Fibroblast of villous mesenchyme (primary cell): ENCODE measurements at regions not wholly inside any gene's neighbourhood (a gene's known extent, or its start where the extent isn't known, plus 50 kb on each side); places are given as distances from the start of the nearest gene placed in this dataset.

Source experiments
- DNase-seq: peaks from one replicate; pipeline ENCODE4 v3.0.0-alpha.2; 2010; ENCODE audit warnings: low read depth
- H3K4me3 ChIP-seq: 2 replicates; pipeline ENCODE4 v1.5.1; 2011; ENCODE audit warnings: low read depth, mild to moderate bottlenecking, low read length
- TF ChIP-seq, protein P1 (sequence below): IDR thresholded peaks from 2 replicates; pipeline ENCODE4 v1.5.1; 2012; ENCODE audit warnings: low read depth, mild to moderate bottlenecking, low read length; ENCODE audit not compliant: insufficient read depth

GRCh38 chr7:86963599-86964230 is 95.7 kb downstream of the ELAPOR2 start:
- DNase-seq, result no peak
- TF ChIP-seq, protein P1, sequence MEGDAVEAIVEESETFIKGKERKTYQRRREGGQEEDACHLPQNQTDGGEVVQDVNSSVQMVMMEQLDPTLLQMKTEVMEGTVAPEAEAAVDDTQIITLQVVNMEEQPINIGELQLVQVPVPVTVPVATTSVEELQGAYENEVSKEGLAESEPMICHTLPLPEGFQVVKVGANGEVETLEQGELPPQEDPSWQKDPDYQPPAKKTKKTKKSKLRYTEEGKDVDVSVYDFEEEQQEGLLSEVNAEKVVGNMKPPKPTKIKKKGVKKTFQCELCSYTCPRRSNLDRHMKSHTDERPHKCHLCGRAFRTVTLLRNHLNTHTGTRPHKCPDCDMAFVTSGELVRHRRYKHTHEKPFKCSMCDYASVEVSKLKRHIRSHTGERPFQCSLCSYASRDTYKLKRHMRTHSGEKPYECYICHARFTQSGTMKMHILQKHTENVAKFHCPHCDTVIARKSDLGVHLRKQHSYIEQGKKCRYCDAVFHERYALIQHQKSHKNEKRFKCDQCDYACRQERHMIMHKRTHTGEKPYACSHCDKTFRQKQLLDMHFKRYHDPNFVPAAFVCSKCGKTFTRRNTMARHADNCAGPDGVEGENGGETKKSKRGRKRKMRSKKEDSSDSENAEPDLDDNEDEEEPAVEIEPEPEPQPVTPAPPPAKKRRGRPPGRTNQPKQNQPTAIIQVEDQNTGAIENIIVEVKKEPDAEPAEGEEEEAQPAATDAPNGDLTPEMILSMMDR, result no peak

GRCh38 chr7:86962623-86963022 is 96.8 kb downstream of the ELAPOR2 start:
- TF ChIP-seq, protein P1, result no peak
- H3K4me3 ChIP-seq, result no peak overlapping the region
- DNase-seq, result no peak

More at GRCh38 chr7:86963599-86964230, 95.7 kb downstream of the ELAPOR2 start:
- H3K4me3 ChIP-seq, result no peak overlapping the region

GRCh38 chr7:86961686-86962085 is 97.8 kb downstream of the ELAPOR2 start:
- no peak overlapping the region for H3K4me3 ChIP-seq
- TF ChIP-seq, protein P1, result no peak
- no peak for DNase-seq

- no peak overlapping the region for H3K4me3 ChIP-seq
- TF ChIP-seq, protein P1, result no peak
- no peak for DNase-seq
Measured at GRCh38 chr7:86958380-86958779, 101.1 kb downstream of the ELAPOR2 start.

DNA sequence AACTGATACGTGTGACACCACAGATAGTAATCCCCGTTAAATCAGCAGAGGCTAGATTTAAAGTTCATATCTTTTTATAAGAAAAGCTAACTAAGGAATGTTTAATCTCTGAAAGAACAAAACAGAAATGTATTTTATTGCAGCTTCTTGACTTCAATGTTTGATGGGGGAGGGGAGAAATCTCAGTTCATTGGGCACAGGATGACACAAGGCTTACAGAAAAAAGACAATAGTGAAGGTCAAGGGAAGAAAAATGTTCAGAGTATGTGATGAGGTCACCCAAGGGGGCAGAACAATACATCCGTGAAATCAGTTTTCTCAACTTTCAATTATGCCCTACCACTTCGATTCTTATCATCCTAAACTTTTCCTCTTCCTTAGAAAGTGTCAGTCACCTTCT is 102.9 kb downstream of the ELAPOR2 start:
- no peak overlapping the region for H3K4me3 ChIP-seq
- DNase-seq, result no peak
- TF ChIP-seq, protein P1, result no peak

DNA sequence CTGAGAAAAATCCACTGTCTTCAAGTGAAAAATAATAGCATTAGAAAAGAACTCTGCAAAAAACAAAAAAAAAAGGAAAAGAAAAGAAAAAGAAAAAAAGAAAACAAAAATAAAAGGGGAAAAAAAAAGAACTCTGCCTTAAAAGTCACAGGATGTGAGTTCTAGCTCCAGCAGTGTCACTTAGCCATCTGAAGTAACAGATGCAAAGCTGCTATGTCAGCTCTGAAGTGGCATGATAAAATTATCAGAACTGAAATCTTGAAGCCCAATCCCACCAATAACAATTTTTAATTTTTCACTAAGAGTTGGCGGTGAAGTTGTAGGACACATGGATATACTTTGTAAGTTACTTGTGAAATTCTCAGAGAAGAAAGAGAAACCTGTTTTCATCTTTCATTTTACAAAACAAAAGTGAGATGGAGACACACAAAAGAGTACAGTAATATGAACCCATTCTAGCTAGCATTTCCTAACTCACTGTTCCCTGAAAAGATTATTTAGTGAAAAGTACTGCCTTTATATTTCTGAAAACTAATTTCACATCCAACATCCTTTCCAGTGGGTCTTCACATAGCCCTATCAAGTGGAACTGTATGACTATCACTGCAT is 103.5 kb downstream of the ELAPOR2 start:
- no peak for DNase-seq
- H3K4me3 ChIP-seq, result no peak overlapping the region
- TF ChIP-seq, protein P1, result no peak
